ENCODE measurements at regions not wholly inside any gene's neighbourhood (a gene's known extent, or its start where the extent isn't known, plus 50 kb on each side); places are given as distances from the start of the nearest gene placed in this dataset.

DNA sequence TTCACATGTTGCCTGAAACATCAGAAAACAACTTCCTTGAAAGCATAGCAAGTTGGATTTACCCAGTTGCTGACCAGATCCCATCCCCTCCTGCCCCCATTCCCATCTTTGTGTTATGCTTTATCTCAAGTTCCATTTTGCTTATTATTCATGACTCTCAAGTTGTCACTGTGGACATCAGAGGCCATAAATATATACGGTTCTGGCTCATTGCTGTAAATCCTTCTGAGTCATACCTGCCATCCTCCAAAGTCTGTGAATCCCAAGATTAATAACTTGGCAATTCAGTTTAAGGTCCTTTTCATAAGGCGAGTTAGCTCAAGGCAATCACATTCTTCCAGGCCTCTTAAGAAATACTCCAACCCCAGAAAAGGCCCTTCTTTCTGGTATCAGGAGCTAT is 126.2 kb upstream of the C2CD4B start:
- Histone ChIP-seq H3K9me2 (ENCODE audit: insufficient read depth, low read length) (no peaks in the 10 kb centered on the region), H3K27ac (ENCODE audit: low read length) (no peak overlapping the region), H3K36me3 (ENCODE audit: insufficient read depth, low read length) (no peaks in the 10 kb centered on the region), H3K9me3 (ENCODE audit: low read length) (no peaks in the 10 kb centered on the region), H2AFZ (ENCODE audit: low read depth, low read length) (no peak overlapping the region), H3F3A (ENCODE audit: insufficient read depth, low read length, poor library complexity, severe bottlenecking) (no peaks in the 10 kb centered on the region), H3K27me3 (ENCODE audit: insufficient read depth, low read depth, low read length) (no peaks in the 10 kb centered on the region), H3K4me3 (ENCODE audit: low read length) (no peak overlapping the region), H3K4me2 (ENCODE audit: low read length) (no peak overlapping the region), H3K9ac (ENCODE audit: low read length) (no peak overlapping the region), H4K20me1 (ENCODE audit: insufficient read depth) (no peaks in the 10 kb centered on the region), H3K79me2 (replicated peaks; ENCODE audit: insufficient read depth, low read length) (no peaks in the 10 kb centered on the region)
- TF ChIP-seq MXI1 (conservative IDR thresholded peaks at IDR 0.05; ENCODE audit: poor library complexity, severe bottlenecking) (no peak), TAF1 (IDR thresholded peaks at IDR 0.05; ENCODE audit: low read depth) (no peak), CTCF (IDR thresholded peaks at IDR 0.05; ENCODE audit: poor library complexity, severe bottlenecking) (no peak), RAD21 (conservative IDR thresholded peaks at IDR 0.05) (no peak), POLR2AphosphoS5 (IDR thresholded peaks at IDR 0.05) (no peak), REST (IDR thresholded peaks at IDR 0.05; ENCODE audit: borderline replicate concordance) (no peak)

GRCh38 chr15:62296756-62297507 is 131.8 kb upstream of the C2CD4B start:
- TF ChIP-seq EZH2 (IDR thresholded peaks at IDR 0.05; ENCODE audit: borderline replicate concordance, insufficient read depth, low read length, poor library complexity, severe bottlenecking) (no peak), EP300 (conservative IDR thresholded peaks at IDR 0.05; ENCODE audit: poor library complexity, severe bottlenecking) (no peak), RAD21 (conservative IDR thresholded peaks at IDR 0.05) (no peak), SMC3 (conservative IDR thresholded peaks at IDR 0.05; ENCODE audit: poor library complexity) (no peak), REST (IDR thresholded peaks at IDR 0.05; ENCODE audit: borderline replicate concordance) (no peak), MXI1 (conservative IDR thresholded peaks at IDR 0.05; ENCODE audit: poor library complexity, severe bottlenecking) (no peak), TAF1 (IDR thresholded peaks at IDR 0.05; ENCODE audit: low read depth) (no peak), POLR2AphosphoS5 (IDR thresholded peaks at IDR 0.05) (no peak), CTCF (IDR thresholded peaks at IDR 0.05; ENCODE audit: poor library complexity, severe bottlenecking) (no peak)
- H3K36me3 ChIP-seq (ENCODE audit: insufficient read depth, low read length): no peaks in the 10 kb centered on the region
- H3K9ac ChIP-seq (ENCODE audit: low read length): no peak overlapping the region
- no peak overlapping the region for H2AFZ ChIP-seq (ENCODE audit: low read depth, low read length)
- H3K27ac ChIP-seq (ENCODE audit: low read length): no peak overlapping the region
- no peaks in the 10 kb centered on the region for H3K9me2 ChIP-seq (ENCODE audit: insufficient read depth, low read length)
- no peaks in the 10 kb centered on the region for H3K79me2 ChIP-seq (replicated peaks; ENCODE audit: insufficient read depth, low read length)
- no peaks in the 10 kb centered on the region for H3F3A ChIP-seq (ENCODE audit: insufficient read depth, low read length, poor library complexity, severe bottlenecking)
- no peak overlapping the region for H3K4me2 ChIP-seq (ENCODE audit: low read length)
- H3K27me3 ChIP-seq (ENCODE audit: insufficient read depth, low read depth, low read length): no peaks in the 10 kb centered on the region
- H3K9me3 ChIP-seq (ENCODE audit: low read length): no peaks in the 10 kb centered on the region
- H3K4me3 ChIP-seq (ENCODE audit: low read length): no peak overlapping the region
- no peaks in the 10 kb centered on the region for H4K20me1 ChIP-seq (ENCODE audit: insufficient read depth)
